ENCODE measurements at regions not wholly inside any gene's neighbourhood (a gene's known extent, or its start where the extent isn't known, plus 50 kb on each side); places are given as distances from the start of the nearest gene placed in this dataset.

DNA sequence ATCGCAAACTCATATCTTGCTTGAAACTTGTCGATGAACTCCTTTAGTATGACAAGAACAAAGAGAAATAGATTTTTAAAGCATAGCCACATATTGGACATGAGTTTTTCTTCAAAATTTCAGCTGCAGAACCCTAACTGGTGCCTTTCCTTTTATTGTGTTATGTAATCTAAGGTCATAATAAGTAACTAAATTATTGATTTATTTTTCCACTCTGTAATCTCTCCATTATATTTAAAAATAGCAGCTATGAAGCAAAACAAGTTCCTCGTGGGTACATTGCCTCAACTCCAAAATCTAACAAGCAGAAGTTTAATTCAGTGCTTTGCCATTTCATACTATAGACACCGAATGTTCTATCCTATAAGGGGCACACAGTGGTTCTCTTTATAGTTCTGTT is 159.2 kb upstream of the PRSS1 start:
- H3K4me3 Mint-ChIP-seq = no peak overlapping the region
- no peak overlapping the region for H3K27ac Mint-ChIP-seq
- DNase-seq (ENCODE audit: low spot score) (no peak), ATAC-seq (no peak)
- no peak for TF ChIP-seq TCF7 (CRISPR knock-in tag; IDR thresholded peaks at IDR 0.05; ENCODE audit: low read depth)
- TF ChIP-seq, protein P1, sequence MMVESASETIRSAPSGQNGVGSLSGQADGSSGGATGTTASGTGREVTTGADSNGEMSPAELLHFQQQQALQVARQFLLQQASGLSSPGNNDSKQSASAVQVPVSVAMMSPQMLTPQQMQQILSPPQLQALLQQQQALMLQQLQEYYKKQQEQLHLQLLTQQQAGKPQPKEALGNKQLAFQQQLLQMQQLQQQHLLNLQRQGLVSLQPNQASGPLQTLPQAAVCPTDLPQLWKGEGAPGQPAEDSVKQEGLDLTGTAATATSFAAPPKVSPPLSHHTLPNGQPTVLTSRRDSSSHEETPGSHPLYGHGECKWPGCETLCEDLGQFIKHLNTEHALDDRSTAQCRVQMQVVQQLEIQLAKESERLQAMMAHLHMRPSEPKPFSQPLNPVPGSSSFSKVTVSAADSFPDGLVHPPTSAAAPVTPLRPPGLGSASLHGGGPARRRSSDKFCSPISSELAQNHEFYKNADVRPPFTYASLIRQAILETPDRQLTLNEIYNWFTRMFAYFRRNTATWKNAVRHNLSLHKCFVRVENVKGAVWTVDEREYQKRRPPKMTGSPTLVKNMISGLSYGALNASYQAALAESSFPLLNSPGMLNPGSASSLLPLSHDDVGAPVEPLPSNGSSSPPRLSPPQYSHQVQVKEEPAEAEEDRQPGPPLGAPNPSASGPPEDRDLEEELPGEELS (CRISPR knock-in tag; IDR thresholded peaks at IDR 0.05) = no peak
- H3K4me1 Mint-ChIP-seq = no peaks in the 10 kb centered on the region
- no peaks in the 10 kb centered on the region for H3K9me3 Mint-ChIP-seq
- POLR2A ChIA-PET = no interaction called here
- H3K27me3 Mint-ChIP-seq (ENCODE audit: low read depth) = no peaks in the 10 kb centered on the region
- H3K36me3 Mint-ChIP-seq = no peaks in the 10 kb centered on the region
- CTCF ChIA-PET = interaction anchor here (2.1 kb wide), 1 partner anchor 32 kb away, joined by 7 read pairs; no protein-coding TSS in a partner anchor

DNA sequence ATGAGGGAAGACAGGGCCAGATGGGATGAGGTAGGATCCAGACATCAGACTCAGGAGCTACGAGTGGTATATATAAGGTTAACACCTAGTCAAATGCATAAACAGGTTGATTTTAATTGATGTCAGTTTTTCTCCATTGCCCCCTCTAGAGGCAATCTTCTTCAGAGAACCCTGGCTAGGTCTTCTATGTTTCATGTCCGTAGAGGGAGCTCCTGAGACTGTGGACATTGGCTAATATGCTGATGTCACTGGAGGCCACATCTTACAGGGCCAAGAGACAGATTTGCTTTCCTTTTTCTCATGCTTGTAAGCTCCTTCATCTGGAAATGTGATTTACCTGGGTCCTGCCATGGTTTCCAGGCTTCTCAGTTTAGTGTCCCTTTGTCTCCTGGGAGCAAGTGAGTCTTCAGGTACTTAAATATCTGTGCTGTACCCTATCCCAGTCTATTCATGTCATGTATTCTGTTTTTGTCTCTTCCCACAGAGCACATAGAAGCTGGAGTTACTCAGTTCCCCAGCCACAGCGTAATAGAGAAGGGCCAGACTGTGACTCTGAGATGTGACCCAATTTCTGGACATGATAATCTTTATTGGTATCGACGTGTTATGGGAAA is 161.6 kb upstream of the PRSS1 start:
- Mint-ChIP-seq H3K9me3 (no peaks in the 10 kb centered on the region), H3K27me3 (ENCODE audit: low read depth) (no peaks in the 10 kb centered on the region; the same call in 1 of the 2 replicates), H3K4me3 (no peak overlapping the region), H3K27ac (no peak overlapping the region), H3K36me3 (no peaks in the 10 kb centered on the region), H3K4me1 (peaks cover 10% of the 10 kb centered on the region)
- ATAC-seq = peak; percentile 98
- TF ChIP-seq, protein P2, sequence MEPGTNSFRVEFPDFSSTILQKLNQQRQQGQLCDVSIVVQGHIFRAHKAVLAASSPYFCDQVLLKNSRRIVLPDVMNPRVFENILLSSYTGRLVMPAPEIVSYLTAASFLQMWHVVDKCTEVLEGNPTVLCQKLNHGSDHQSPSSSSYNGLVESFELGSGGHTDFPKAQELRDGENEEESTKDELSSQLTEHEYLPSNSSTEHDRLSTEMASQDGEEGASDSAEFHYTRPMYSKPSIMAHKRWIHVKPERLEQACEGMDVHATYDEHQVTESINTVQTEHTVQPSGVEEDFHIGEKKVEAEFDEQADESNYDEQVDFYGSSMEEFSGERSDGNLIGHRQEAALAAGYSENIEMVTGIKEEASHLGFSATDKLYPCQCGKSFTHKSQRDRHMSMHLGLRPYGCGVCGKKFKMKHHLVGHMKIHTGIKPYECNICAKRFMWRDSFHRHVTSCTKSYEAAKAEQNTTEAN (CRISPR knock-in tag; IDR thresholded peaks at IDR 0.05) = no peak
- TF ChIP-seq, protein P3, sequence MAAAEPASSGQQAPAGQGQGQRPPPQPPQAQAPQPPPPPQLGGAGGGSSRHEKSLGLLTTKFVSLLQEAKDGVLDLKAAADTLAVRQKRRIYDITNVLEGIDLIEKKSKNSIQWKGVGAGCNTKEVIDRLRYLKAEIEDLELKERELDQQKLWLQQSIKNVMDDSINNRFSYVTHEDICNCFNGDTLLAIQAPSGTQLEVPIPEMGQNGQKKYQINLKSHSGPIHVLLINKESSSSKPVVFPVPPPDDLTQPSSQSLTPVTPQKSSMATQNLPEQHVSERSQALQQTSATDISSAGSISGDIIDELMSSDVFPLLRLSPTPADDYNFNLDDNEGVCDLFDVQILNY (CRISPR knock-in tag; IDR thresholded peaks at IDR 0.05) = no peak
- no peak for TF ChIP-seq NR1H2 (CRISPR knock-in tag; IDR thresholded peaks at IDR 0.05)
- TF ChIP-seq HMGA2 (CRISPR knock-in tag; IDR thresholded peaks at IDR 0.05) = no peak
- no peak for TF ChIP-seq TP53 (CRISPR knock-in tag; IDR thresholded peaks at IDR 0.05)
- TF ChIP-seq, protein P4, sequence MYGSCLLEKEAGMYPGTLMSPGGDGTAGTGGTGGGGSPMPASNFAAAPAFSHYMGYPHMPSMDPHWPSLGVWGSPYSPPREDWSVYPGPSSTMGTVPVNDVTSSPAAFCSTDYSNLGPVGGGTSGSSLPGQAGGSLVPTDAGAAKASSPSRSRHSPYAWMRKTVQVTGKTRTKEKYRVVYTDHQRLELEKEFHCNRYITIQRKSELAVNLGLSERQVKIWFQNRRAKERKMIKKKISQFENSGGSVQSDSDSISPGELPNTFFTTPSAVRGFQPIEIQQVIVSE (CRISPR knock-in tag; IDR thresholded peaks at IDR 0.05; ENCODE audit: borderline replicate concordance) = no peak
- no peak for TF ChIP-seq PRRX2 (CRISPR knock-in tag; IDR thresholded peaks at IDR 0.05)
- no peak for TF ChIP-seq RORB (CRISPR knock-in tag; IDR thresholded peaks at IDR 0.05)
- no peak for TF ChIP-seq GRHL2 (CRISPR knock-in tag; IDR thresholded peaks at IDR 0.05; ENCODE audit: insufficient replicate concordance, severe bottlenecking)
- TF ChIP-seq, protein P5, sequence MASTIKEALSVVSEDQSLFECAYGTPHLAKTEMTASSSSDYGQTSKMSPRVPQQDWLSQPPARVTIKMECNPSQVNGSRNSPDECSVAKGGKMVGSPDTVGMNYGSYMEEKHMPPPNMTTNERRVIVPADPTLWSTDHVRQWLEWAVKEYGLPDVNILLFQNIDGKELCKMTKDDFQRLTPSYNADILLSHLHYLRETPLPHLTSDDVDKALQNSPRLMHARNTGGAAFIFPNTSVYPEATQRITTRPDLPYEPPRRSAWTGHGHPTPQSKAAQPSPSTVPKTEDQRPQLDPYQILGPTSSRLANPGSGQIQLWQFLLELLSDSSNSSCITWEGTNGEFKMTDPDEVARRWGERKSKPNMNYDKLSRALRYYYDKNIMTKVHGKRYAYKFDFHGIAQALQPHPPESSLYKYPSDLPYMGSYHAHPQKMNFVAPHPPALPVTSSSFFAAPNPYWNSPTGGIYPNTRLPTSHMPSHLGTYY (CRISPR knock-in tag; IDR thresholded peaks at IDR 0.05) = no peak
- no peak for TF ChIP-seq MXD4 (CRISPR knock-in tag; IDR thresholded peaks at IDR 0.05; ENCODE audit: borderline replicate concordance)
- no peak for TF ChIP-seq SOX15 (CRISPR knock-in tag; IDR thresholded peaks at IDR 0.05)
- no peak for TF ChIP-seq FOXJ3 (CRISPR knock-in tag; IDR thresholded peaks at IDR 0.05; ENCODE audit: borderline replicate concordance)
- TF ChIP-seq GTF2I (CRISPR knock-in tag; conservative IDR thresholded peaks at IDR 0.05) = no peak
- TF ChIP-seq, protein P6, sequence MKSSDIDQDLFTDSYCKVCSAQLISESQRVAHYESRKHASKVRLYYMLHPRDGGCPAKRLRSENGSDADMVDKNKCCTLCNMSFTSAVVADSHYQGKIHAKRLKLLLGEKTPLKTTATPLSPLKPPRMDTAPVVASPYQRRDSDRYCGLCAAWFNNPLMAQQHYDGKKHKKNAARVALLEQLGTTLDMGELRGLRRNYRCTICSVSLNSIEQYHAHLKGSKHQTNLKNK (CRISPR knock-in tag; IDR thresholded peaks at IDR 0.05) = no peak
- CTCF ChIA-PET = interaction anchor here (0.6 to 2.4 kb wide), 78 partner anchors 8 to 628 kb away, joined by 3 to 53 read pairs (median 4); no protein-coding TSS in a partner anchor
- no peak for DNase-seq (ENCODE audit: low spot score)
- POLR2A ChIA-PET = no interaction called here
